Mammary epithelial cell (primary cell): ENCODE measurements at regions not wholly inside any gene's neighbourhood (a gene's known extent, or its start where the extent isn't known, plus 50 kb on each side); places are given as distances from the start of the nearest gene placed in this dataset.

Experiments
- EZH2 ChIP-seq: IDR thresholded peaks from 2 replicates; pipeline ENCODE4 v1.6.1; 2012; ENCODE audit warnings: low read length, inconsistent platforms, borderline replicate concordance
- TF ChIP-seq, protein P1 (sequence below), 2 donors: IDR thresholded peaks in 1 of 2; conservative IDR thresholded peaks in 1 of 2; 2 replicates each; pipeline ENCODE4 v1.5.1; 2011 to 2012; ENCODE audit warnings: inconsistent platforms in 2 of 2, low read length in 2 of 2, mild to moderate bottlenecking in 2 of 2, control low read depth in 1 of 2, low read depth in 1 of 2; ENCODE audit not compliant: insufficient read depth in 1 of 2; ENCODE audit errors: extremely low read depth in 1 of 2

DNA sequence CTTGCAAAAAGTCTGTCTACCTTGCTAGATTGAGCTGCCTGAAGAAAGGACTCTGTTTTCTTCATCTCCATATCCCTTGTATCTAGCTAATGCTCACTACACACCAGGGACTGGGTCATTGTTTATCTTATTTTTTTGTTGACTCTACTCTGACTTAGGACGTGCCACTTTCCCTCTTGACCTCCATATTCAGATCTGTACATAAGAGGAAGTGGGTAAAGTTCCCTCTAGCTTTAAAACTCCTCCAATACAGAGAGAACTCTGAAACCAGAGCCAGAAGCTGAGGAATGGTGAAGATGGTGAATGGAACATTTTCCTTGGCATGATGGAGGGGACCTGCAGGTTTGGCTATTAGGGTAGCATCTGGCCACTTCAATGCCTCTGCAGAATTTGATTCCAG is 2026.1 kb upstream of the TENM3 start:
- TF ChIP-seq, protein P1, sequence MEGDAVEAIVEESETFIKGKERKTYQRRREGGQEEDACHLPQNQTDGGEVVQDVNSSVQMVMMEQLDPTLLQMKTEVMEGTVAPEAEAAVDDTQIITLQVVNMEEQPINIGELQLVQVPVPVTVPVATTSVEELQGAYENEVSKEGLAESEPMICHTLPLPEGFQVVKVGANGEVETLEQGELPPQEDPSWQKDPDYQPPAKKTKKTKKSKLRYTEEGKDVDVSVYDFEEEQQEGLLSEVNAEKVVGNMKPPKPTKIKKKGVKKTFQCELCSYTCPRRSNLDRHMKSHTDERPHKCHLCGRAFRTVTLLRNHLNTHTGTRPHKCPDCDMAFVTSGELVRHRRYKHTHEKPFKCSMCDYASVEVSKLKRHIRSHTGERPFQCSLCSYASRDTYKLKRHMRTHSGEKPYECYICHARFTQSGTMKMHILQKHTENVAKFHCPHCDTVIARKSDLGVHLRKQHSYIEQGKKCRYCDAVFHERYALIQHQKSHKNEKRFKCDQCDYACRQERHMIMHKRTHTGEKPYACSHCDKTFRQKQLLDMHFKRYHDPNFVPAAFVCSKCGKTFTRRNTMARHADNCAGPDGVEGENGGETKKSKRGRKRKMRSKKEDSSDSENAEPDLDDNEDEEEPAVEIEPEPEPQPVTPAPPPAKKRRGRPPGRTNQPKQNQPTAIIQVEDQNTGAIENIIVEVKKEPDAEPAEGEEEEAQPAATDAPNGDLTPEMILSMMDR (conservative IDR thresholded peaks at IDR 0.05 in 1 of 2, IDR thresholded peaks at IDR 0.05 in 1 of 2; ENCODE audit: extremely low read depth in 1 of 2, insufficient read depth in 1 of 2, low read depth in 1 of 2, low read length in 2 of 2), result no peak
- TF ChIP-seq EZH2, result no peak
